HG03097 (cell line): ENCODE measurements at regions not wholly inside any gene's neighbourhood (a gene's known extent, or its start where the extent isn't known, plus 50 kb on each side); places are given as distances from the start of the nearest gene placed in this dataset.

Source experiments
- ATAC-seq: cut with Tn5 transposase; IDR thresholded peaks from one replicate; pipeline ENCODE4 v1.9.1; 2021; ENCODE audit not compliant: unreplicated experiment, low FRiP score

DNA sequence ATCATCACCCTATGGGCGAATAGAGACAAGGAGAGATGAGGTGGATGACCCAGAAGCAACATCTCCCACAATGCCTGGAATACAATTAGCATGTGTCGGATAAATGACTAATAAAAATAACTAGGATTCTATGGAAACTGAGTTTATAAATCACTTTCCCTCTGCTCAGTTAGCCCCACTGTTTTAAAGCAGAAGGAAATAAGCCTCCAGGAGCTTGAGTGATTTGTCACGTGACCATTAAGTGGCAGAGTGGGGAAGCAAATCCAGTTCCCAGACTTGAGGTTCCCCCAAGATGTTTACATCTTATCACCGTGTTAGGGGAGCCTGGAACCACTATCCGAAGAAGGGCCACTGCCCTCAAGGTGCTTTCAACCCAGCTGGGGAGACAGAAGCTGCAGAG, 136.5 kb upstream of the CCND2 start:
- no peak for ATAC-seq

DNA sequence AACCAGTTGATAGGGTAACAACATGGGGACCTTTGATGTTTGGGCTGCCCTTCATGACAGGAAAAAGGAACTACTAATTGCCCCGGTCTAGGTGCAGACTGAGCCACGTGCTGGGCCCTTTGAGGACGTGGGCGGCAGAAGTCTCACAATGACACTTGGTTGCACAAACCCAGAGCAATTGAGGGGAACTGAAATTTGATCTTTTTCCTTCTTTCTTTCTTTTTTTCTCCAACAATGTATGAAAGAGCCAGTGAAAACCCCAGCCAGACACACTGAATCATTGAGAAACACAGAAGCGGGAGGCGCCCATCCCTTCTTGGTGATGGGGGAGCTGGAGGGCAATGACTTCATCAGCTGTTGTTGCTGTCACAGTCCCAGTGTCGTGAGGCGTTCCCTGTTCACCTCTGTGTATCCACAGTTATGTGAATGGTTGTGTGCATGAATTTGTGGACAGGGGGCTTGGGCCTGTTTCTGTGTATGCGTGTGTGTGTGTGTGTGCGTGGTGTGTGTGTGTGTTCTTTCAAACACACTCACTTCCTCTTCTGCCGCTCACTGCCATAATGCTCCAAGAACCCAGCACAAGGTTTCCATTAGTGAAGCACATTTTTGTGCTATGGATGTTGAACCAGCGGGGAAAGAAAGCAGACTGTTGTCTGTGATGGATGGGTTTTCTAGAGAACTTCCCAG, 137.5 kb upstream of the CCND2 start:
- no peak for ATAC-seq

DNA sequence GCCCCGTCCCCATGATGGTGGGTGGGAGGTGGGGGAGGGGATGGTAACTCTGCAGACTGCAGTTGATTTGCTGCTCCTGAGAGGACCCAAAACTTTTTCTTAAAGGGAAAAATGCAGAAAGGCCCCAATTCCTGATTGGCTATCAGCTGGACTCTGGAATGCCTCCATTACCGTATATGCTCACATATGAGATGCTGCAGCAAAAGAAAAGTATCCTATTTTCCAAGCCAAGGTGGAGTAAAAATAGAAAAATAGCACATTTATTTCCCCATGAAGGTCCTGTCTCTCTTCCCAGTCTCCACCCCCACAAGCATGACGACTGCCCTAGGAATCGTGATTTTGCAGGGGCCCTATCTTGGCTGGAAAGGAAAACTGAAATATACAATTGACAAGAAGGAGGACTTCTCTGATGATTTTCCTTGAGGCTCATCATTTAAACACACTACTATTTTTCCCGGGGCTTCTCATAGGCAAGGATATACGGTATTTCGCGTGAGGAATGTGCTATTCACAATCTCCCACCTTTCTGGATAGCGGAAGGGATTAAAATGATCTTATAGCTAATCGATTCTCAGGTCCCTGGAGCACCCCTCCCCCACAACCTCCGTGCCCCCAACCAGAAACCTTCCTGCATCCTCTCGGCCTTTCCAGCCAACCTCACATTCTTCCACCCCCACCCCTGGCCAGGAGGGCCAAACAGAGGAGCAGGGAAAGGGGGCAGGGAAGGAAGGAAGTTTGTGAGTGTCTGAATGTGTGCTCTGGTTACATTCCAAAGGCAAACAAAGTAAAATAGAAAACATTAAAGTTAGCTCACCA, 138.9 kb upstream of the CCND2 start:
- no peak for ATAC-seq

DNA sequence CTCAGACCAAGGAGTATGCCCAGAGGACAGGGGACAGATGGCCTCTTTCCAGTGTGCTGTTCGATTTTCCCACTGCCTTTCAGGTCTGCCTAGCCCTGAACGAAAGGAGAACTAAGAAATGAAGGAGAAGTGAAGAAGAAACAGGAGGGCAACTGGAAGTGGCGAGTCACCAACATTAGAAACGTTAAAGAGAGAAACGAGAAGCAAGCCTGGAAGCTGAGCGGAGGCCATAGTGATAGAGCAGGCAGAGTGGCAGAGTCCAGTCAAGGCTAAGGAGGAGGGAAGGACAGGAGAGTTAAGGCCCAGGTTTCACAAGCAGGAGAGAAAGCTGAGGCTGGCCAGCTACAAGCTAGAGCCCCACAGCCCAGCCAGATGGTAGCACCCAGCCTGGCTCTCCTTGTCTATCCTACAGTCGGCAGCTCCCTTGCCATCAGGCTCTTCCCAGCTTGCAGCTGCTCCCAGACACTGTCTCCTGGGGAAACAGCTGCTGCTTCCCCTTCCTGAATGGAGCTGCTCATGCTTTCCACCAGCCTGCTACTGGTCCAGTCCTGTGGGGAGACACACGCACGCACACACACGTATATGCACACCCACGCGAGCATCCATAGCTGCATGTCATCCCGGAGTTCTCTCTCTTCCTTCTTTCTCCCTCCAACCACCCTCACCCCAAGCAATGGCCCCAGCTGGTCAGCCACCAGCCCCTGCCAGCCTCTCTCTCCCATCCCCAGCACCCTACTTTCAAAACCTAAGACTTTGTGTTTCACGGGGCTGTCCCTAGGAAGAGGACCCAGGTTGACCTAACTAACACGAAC, 139.7 kb upstream of the CCND2 start:
- ATAC-seq, result no peak

DNA sequence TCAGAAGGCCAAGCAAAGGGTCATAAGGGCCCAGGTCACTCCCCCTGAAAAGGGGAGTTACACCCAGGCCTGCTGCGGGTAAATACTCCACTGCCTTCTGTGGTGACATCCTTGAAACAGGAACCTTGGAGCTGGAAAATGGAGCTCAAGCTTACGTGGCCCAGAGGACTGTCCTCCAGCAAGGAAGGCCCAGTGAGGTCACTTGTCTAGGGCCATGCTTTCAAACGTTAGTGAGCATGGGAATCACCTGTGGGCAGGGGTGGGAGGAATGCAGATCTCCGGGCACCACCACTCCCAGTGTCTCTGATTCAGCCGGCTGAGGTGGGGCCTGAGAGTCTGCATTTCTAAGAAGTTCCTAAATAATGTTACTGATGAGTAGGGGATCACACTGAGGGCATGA, 140.5 kb upstream of the CCND2 start:
- ATAC-seq, result no peak

DNA sequence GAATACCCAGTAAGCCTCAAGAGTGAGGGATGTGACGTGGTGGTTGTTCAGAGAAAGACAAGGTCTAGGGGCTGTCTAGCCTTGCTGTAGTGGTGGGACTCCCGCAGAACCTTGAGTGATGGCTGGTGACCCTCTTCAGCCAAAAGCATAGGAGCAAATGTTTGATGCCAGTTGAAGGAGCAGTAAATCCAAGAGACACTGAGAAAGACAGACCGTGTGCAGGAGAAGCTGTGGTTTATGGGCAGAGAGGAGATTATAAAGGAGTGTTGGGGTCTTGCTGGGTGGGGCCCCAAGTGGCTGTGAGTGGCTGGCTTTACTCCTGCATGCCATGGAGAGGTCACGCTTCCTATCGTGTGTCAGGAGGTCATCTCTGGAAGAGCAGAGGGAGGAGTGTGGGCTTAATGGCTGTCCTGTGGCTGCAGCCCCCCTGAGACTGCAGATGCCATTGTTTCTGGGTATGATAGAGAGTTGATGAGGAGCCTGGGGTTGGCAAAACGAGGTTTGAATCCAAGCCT, 152.0 kb upstream of the CCND2 start:
- ATAC-seq, result no peak

DNA sequence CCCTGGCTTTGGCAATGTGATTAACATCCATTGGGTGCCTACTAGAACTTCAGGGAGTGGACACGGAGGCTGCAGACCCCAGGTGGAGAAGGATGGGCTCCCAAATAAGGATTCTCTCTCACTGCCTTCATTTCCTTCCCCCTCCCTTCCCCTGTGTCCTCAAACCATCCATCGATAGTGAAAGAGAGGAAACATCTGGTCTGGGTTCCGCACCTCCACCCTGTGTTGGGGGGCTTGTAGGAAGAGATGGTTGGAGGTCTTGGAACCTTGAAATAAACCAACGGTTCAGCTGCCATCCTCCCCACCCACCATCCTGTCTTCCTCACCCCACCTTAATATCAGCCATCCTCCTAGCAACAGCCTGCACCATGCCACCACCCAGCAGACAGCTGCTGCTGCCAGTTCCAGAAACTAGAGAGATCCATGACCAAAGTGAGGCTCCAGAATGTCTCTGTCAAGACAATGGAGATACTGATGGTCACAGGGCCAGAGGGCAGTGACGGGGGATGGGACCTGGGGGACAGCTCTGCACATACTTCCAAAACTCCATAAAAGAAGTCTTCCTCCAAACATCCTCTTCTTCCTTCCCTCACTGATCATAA, 153.1 kb upstream of the CCND2 start:
- ATAC-seq, result no peak

DNA sequence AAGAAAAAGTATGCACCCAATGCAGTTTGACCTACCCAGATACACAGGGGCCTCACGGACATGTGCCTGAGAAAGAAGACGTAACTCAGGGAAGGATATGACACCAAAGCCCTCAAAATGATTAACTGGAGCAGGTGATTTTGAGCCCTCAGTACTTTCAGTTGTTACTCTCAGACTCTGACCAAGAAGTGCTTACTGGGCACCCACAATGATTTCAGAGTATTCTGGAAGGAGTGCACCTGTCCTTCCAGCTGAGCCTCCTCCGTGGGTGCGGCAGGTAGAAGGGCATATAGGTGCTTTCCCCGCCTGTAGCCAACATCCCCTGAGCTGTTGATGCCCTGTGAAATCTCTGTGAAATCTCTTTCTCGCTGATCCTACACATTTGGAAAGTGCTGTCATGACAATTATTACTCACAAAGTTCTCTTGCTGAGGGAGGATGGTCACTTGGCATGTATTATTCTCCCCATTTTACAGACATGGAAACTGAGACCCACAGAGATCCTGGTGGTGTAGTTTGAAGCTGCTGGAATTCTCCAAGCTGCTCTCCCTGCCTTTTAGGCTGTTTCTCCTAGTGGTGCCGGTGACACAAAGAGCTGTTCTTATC, 154.3 kb upstream of the CCND2 start:
- peak; percentile 63 for ATAC-seq

DNA sequence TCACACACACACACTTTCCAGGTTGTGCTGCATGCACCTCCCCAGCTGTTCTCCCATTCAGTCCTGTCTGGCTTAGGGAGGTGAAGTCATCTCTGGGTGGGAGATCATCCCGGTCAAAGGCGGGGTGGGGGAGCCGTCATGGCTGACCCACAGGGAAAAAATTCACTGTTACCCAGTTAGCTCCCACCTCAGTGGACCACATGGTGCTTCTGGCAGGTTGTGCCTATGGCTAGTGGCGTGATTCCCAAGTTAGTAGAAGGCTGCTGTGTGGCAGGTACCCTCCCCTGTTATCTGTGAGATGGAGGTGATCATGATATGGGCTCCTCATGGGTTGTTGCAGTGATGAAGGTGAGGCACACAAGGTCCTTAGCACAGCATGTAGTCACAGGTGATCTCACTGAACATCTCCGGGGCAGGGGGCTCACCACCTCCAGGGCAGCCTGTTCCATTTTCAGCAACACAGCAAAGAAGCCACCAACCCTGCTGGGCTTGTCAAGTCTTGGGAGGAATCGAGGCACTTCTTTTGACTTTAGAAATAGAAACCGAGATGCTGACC, 154.9 kb upstream of the CCND2 start:
- peak; percentile 15 for ATAC-seq

DNA sequence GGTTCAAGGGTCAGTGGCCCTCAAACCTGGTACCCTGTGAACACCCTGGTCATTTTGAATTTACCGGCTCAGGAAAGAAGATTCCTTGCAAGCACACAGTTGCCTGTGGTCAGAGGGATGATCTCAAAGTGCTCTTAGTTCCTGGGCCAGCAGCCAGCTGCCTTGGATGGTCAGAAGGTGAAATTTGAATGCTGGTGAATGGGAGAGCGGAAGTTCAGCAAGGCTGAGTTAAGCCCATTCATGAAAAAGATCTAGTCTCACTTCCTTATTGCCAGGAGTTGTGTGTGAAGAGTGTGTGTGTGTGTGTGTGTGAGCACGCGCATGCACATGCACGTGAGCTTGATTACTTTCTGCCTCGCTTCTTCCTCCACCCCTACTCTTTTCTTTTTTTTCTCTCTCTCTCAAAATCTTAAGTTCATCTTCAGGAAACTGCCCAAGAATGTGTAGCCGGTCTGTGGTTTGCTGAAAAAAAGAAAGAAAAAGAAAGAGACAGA, 155.5 kb upstream of the CCND2 start:
- peak; percentile 30 for ATAC-seq

DNA sequence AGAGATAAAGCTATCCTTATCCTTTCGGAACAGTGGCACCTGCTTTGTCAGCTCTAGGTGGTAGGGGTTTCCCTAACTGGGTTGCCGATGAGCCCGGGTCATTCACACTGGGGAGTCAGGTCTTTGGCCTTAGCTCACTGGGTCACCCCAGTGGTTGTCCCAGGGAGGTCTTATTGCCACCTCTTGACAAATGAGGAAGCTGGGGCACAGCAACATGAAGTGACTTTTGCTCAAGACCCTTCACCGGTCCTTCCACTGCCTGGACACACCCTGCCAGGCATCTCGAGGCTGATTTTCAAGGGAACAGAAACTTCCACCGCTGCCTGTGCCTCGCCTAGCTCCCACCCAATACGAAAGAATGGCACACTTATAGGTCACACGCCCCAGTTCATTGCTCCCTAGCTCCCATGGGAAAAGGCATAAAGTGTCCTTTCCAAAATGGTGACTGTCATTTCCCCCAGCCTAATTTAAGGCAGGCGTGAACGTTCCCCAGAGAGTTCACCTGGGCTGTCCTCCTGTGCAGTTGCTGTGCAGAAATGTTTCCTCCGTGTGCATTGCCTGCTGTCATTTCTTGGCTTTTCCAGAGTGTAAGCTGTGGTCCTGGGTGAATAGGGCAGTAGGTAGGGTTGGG, 156.1 kb upstream of the CCND2 start:
- peak; percentile 3 for ATAC-seq

DNA sequence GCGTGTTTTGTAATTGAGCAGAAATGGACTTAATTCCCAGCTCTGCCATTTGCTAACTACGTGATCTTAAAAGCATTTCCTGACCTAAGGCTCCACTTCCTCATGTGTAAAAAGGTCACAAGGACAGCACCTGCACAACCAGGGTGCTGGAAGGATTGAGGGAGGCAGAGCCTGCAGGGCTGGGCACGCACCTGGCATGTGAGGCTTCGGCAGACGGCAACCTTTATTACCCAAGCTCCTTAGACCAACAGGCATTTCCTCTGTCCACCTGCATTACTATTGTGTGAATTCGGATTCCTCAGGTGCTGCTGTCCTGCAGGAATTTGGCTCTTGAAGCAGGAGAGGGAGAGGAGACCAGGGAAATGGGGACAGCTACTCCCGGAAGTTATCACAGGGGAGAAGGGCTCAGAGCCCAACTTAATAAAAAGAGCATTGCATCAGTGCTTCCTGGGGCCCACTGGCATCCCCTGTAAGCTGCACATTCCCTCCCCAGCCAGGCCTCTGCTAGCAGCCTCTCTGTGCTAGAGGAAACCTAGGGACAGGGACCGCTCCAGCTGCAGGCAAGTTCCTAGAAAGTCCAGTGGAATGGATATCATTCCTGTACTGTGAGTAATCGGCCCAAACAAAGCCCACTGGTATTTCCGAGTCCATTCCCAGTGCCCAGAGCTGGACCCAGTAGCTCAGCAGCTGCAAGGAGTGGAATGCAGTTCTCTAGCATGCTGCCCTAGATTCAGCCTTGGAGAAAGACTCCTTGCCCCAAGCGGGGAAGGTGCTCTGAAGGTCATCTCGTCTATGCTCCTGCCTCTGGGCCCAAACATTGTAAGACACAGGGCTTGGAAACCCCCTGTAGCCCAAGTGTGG, 157.1 kb upstream of the CCND2 start:
- ATAC-seq, result no peak

DNA sequence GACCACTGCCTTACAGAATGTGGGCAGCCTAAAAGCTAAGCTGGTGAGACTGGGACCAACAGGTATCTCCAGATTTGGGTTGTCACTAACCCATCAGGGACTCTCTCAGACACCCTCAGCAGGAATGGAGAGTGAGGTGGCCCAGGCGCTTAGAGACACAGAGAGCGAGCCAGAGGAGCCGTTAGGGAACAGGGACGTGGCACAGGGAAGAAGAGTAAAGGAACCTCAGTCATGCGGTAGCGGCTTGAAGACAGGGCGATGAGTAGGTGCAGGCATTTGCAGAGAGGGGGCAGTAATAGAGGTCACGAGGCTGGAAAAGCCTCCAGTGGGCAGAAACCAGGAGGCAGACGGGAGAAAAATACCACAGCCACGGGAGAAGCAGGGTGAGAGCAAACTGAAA, 158.0 kb upstream of the CCND2 start:
- no peak for ATAC-seq

DNA sequence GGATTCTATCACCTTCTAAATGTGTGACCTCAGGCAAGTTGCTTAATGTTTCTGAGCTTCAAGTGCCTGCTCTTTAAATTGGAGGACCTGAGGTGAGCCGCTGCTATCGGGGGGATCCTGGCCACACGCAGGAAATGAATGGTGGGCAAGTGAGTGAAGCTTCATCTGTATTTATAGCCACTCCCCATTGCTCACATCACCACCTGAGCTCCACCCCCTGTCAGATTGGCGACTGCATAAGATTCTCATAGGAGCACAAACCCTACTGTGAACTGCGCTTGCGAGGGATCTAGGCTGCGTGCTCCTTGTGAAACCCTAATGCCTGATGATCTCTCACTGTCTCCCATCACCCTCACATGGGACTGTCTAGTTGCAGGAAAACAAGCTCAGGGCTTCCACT, 158.6 kb upstream of the CCND2 start:
- ATAC-seq, result no peak

DNA sequence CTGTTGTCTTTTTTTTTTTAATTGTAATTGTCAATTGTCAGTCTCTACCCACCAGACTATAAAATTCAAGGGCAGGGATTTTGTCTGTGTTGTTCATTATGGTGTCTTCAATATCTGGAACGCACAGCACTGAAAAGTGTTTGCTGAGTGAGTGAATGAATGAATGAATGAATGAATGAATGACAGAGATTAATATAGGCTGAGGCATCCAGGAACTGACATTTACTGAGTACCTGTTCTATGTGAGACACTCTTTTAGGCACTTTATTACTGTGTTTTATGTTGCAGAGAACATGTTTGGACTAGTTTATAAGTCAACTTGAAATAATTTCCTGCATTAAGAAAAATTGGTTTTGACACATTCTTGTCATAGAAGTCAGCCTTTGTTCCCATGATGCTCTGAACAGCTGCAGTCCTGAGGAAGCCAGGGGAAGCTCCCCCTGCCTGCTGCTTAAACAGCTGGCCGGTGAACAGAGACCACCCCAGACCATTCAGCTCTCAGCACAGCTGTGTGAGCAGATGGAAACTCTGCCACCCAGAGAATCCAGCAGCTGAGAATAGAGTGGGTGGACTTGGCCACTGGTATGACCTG, 160.7 kb upstream of the CCND2 start:
- ATAC-seq, result no peak

DNA sequence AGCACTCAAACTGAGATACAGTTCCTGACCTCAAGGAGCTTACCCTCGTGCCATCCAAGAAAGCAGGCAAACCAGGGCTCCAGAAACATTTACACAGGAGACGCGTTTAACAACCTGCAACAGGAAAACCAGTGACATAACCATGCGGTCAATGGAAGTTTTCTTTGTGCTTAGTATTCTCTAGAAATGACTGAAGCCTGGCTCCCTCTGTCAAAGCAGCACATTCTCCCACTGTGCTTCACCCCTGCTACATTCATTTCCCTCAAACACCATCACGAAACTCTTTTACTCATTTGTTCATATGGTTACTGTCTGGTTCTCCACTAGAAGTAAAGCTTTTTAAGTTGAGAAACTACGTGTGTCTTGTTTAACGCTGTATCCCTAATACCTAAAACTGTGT, 161.3 kb upstream of the CCND2 start:
- ATAC-seq, result no peak

DNA sequence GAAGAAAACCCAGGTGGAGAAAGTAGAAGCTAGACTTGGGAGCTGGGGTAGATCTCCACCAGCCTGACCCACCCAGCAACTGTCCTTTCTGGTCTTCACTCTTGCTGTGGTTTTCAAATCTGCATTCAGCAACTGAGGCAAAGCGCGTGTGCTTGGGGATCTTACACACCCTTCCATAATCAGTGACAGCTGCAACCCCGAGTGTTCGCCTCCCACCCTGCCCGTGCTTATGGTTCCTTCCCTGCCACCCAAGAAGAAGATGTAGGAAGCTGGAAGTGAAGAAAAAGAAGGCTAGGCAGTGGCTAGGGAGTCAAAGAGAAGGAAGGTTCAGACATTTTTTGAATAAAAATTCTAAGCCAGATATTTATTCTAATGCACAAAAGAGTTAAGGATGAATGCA, 162.6 kb upstream of the CCND2 start:
- ATAC-seq, result no peak

DNA sequence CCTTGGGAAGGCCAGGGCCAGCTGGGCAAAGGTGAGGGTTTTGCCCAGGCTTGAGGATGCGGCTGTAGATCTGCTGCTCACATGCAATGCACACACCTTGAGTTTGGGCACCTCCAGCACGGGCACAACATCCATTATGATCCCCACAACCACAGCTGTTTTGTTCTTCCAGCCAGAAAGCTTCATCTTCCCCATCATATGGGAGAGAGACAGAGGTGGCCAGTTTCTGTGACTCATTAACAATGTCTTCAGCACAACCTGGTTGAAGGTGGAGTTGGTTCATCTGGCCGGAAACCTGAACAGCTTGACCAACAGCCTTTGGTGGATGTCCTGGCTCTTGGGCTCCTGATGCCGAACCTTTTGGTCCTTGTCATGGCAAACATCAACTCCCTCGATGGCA, 163.7 kb upstream of the CCND2 start:
- no peak for ATAC-seq
